Skin epidermis (tissue), 12 donors: ENCODE measurements at regions not wholly inside any gene's neighbourhood (a gene's known extent, or its start where the extent isn't known, plus 50 kb on each side); places are given as distances from the start of the nearest gene placed in this dataset.
"Not testable (repeated sequence)": the region's sequence is repeated elsewhere in the genome, so short reads cannot be mapped to it uniquely, and the experiment has no call there.

Experiments
- H3K27ac ChIP-seq, 21 experiments: fragments of 200-600 bp; sonication (generic) in 11 of 21; one replicate each; pipeline ENCODE4 v1.5.0; 2020; ENCODE audit warnings: mild to moderate bottlenecking in 3 of 21, inconsistent platforms in 2 of 21, moderate library complexity in 2 of 21
- H3K4me3 ChIP-seq, 7 experiments: fragments of 200-600 bp; sonication (generic) in 2 of 7; one replicate each; pipeline ENCODE4 v1.5.0; 2020; ENCODE audit warnings: inconsistent platforms in 2 of 7, mild to moderate bottlenecking in 2 of 7, moderate library complexity in 1 of 7

DNA sequence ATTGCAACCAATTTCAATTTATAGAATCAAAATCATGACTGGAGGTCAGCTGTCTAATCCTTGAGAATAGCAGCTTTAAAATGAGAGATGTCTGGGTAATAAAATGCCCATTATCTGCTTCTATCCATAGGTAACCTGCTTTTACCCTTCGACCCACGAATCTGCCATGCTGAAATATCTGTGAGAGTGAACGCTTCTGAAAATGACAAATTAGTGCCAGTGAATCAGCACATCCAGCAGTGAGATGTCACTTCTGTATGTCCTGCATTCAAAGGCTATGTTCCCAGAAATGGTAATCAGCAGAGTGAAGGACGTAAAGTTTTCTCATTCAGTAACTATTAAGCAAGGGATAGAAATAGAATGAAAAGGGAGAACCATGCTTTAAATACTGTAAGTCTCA, 532.4 kb upstream of the ITGA1 start:
- Histone ChIP-seq H3K27ac (no peak overlapping the region), H3K4me3 (no peak overlapping the region)

GRCh38 chr5:52262844-52263243, 524.9 kb upstream of the ITGA1 start:
- H3K27ac ChIP-seq: no peak overlapping the region

DNA sequence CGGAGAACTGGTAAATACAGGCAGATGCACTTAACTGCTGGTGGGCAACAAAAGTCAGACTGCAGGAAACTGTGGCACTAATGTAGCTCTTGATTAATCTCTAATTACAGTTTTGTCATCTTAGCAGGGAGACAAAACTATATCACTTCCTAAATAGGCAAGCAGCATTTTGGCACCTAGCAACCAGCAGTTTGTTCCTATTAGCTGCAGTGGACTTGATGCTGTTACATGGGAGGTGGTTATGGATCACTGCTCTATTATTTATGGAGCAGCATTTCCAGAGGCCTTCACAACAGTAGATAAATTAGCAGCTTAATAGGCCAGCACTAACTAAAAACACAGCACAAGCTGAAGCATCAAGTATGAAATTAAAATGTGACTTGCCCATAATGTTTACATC, 518.3 kb upstream of the ITGA1 start:
- Histone ChIP-seq H3K4me3 (no peak overlapping the region), H3K27ac (no peak overlapping the region)

More at GRCh38 chr5:52262844-52263243, 524.9 kb upstream of the ITGA1 start:
- H3K4me3 ChIP-seq: no peak overlapping the region

DNA sequence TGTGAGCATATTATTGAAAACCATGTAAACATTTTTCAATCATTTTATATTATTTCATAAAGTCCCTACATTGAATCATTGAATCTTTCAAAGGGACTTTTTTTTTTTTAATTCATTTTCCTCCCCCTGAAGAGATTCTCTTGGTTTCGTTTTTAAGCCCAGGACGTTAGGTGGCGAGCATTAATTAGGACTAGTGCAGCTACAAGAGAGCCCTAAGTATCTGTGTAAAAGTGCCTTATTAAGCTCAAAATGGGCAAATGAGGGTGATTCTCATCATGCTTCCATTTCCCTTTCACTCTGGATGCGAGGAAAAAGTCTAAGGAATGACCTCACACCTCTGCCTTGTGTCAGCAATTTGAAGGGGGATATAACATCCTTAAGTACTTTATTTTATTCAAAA, 517.9 kb upstream of the ITGA1 start:
- H3K27ac ChIP-seq: no peak overlapping the region
- no peak overlapping the region for H3K4me3 ChIP-seq

GRCh38 chr5:52275639-52276038, 512.1 kb upstream of the ITGA1 start:
- Histone ChIP-seq H3K4me3 (no peak overlapping the region), H3K27ac (no peak overlapping the region)

- H3K4me3 ChIP-seq: no peak overlapping the region
These were observed 510.6 kb upstream of the ITGA1 start for GRCh38 chr5:52277101-52277500.

DNA sequence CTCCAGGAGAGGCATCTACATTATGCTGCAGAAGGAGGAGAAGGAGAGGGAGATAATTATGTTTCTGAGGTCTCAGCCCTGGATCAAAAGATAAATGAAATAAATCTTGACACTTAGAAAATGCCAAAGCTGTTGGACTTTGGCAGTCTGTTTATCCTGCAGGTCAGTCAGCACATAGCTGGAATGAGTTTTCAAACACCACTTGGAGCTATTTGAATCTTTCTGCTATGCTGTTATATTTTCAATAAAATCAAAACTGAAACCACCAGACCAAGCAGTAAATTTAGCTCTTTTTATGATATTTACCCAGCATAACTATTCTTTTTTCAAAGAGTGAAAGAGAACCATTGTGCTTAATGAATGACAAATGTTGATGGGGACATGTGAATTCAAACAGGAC, 505.1 kb upstream of the ITGA1 start:
- no peak overlapping the region for H3K4me3 ChIP-seq
- no peak overlapping the region for H3K27ac ChIP-seq

More at GRCh38 chr5:52277101-52277500, 510.6 kb upstream of the ITGA1 start:
- no peak overlapping the region for H3K27ac ChIP-seq

DNA sequence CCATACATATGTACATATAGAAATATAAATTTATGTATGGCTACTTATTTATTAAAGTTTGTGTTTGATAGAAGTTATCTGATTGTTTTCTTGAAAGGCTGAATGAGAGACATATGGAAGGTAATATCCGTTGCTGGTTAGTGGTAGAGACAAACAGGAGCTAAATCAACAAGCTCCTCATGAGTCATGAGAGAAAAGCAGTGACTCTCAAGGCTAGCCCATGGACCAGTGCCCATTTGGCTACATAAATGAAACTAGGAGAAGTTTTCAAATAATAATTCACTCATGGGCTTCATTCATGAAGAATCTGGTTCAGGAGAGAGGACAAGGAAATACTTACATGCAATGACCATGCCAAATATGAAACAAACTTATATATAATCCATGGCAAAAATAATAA, 504.5 kb upstream of the ITGA1 start:
- H3K27ac ChIP-seq: no peak overlapping the region
- no peak overlapping the region for H3K4me3 ChIP-seq

DNA sequence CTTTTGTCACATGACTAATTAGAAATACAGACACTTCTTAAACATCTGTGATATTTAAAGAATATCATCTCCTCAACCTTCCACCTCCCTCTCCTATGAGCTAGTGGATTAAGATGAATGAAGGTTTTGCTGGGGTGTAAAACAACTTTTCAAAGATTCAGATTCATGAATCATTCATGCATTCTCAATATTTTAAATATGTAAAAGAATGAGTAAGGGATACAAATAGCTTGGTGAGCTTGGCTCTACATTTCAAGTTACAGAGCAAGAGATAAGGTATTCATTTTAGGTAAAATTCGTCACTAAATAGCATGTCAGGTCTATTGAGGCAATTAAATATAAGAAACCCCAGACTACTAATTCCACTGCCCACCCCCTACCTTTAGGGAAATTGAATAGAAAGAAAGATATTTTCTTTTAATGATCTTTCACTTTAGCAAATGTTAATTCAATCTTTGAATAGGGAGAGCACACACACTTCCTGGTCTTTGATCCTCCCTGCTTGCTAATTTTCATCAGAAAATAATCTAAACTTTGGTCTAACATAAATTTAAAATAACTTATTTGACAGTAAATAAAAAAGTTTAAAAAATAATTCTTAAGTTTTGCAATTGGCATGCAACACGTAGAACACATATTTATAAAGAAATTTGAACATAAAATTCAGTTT, 486.9 kb upstream of the ITGA1 start:
- Histone ChIP-seq H3K27ac (no peak overlapping the region), H3K4me3 (no peak overlapping the region)

DNA sequence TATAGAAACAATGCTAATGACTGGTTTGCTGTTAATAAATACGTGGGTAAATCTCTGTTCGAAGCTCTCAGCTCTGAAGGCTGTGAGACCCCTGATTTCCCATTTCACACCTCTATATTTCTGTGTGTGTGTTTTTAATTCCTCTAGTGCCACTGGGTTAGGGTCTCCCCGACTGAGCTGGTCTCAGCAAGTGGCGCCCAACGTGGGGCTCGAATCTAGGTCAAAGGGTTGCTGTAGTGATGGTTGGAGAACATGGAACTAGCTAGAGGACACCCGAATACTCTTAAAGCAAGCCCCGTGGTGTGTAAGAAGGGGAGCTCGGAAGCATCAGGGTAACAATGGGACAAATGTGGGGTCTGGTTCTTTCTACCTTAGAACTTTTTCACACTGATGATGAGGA, 482.9 kb upstream of the ITGA1 start:
- H3K4me3 ChIP-seq, H3K27ac ChIP-seq: not testable (repeated sequence)

DNA sequence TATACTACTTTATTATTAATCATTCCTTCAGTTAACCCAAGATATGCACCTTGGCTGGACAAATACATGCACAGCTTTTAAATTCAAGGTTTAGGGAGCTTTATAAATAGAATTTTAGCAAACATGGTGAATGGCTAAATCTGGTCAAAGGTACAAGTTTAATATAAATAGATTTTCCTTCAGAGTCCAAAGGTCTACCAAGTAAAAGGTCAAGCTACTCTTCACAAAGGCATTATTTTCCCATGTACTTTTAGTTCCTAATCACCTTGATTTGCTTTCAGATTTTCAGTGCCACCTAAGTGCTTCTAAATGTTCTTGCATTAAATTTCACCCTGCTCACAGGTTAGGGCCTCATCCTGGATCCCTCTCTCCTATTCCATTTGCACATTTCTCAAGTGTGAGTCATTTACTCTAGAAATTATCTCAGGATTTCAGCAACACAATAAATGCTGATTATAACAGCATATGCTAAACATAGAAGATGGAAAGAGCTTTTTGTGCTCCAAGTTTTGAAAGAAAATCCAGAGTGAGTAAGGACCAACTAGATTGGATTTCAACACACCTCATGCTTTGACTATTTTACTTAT, 459.4 kb upstream of the ITGA1 start:
- no peak overlapping the region for H3K4me3 ChIP-seq
- H3K27ac ChIP-seq: no peak overlapping the region

- no peak overlapping the region for H3K27ac ChIP-seq
These were observed 456.0 kb upstream of the ITGA1 start for GRCh38 chr5:52331725-52332124.

DNA sequence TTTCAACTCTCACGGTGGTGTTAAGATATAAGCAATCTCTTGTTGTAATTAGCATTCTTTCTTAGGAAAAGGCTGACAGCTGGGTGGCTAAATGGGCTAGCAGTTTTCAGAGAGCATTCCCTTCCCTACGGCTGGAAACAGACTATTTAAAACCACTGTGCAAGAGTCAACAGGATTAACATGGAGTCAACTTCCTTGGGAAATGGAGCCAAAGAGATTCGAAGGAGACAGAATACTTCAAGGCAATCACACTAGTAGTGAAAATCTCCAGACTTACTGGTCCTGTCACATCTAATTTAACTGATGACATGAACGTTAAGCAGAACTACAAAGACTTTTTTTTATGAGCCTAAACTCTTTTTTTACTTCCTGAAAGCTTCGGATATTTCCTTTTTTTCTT, 453.3 kb upstream of the ITGA1 start:
- no peak overlapping the region for H3K27ac ChIP-seq

More at GRCh38 chr5:52331725-52332124, 456.0 kb upstream of the ITGA1 start:
- no peak overlapping the region for H3K4me3 ChIP-seq

GRCh38 chr5:52339285-52339684, 448.4 kb upstream of the ITGA1 start:
- Histone ChIP-seq H3K4me3 (no peak overlapping the region), H3K27ac (no peak overlapping the region)

More for the DNA sequence above, 453.3 kb upstream of the ITGA1 start:
- no peak overlapping the region for H3K4me3 ChIP-seq

GRCh38 chr5:52342361-52342760, 445.4 kb upstream of the ITGA1 start:
- Histone ChIP-seq H3K27ac (no peak overlapping the region), H3K4me3 (no peak overlapping the region)

DNA sequence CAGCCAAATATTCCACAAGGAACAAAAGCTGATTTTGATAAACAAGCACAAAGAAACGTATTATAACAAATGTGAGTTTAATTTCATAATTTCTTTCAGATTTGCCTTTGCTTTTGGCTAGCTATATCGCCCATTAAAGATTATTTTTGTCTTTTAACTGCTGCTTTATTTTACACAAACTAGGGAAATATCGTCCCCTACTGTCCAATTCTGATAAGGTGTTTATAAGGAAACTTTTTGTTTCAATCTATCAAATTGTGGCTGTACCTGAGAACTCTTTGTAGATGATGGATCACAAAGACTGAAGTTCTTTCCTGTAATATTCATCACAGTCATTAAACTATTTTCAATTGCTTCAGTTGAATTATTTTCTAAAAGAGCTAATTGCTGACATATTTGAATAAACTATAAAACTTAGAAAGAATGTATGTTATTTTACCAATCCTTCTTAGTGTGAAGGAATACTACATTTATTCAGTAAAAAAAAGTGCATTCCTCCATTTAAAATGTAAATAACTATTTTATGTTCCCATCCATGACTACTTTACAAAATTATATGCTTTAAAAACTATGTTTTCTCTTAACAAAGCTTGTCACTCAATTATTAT, 431.3 kb upstream of the ITGA1 start:
- no peak overlapping the region for H3K4me3 ChIP-seq
- H3K27ac ChIP-seq: no peak overlapping the region

DNA sequence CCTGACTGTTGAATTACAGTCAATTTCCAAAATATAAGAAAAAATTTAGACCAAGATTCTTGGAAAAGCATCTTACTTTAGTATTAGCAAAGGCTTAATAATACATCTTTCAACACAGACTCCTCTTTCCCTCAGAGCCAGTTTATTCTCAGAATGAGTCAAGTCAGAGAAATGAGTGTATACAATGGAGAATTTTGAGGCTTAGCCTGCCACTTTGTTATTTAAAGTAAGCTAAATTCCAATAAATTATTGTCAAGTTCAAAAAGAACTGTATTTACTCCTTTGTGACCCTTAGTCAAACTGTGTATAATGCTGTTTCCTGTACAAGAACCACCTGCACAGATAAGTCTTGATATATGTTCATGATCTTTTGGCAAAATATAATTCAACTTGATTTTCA, 428.5 kb upstream of the ITGA1 start:
- Histone ChIP-seq H3K27ac (no peak overlapping the region), H3K4me3 (no peak overlapping the region)

GRCh38 chr5:52360985-52361384, 426.7 kb upstream of the ITGA1 start:
- Histone ChIP-seq H3K4me3 (no peak overlapping the region), H3K27ac (no peak overlapping the region)

DNA sequence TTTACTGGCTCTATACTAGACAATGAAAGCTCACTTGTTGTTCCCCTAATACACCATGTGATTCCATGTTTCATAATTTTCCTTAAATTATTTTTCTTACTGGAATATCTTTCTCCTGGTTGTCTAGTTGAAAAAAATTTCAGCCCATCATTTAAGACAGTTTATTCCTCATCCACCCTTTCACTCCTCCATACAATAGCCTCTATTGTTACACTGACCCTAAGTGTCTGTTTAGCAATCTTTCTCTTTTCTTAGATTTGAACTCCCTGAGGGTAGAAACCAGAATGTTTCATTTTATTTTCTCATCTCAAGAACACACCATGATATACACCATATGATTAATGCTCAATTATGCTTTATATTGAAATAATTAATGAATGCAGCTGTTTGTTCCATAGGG, 413.4 kb upstream of the ITGA1 start:
- Histone ChIP-seq H3K4me3 (no peak overlapping the region), H3K27ac (no peak overlapping the region)

DNA sequence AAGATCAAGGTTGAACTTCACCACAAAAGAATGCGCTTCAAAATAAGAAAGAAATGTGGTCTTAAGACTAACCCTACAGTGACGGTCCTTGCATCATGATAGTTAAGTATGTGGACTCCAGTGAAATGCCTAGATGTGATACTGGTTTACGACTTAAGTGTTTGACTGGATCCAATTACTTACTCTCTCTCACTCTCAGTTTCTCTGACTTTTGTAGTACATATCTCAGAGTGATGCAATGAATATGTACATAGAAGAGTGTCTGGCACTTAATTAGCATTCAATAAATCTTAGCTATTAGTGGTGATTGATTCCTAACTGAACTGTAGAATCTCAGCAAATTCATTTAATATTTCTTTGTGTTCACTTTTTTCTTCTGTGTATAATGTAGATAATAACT, 411.7 kb upstream of the ITGA1 start:
- H3K27ac ChIP-seq: no peak overlapping the region
- no peak overlapping the region for H3K4me3 ChIP-seq

DNA sequence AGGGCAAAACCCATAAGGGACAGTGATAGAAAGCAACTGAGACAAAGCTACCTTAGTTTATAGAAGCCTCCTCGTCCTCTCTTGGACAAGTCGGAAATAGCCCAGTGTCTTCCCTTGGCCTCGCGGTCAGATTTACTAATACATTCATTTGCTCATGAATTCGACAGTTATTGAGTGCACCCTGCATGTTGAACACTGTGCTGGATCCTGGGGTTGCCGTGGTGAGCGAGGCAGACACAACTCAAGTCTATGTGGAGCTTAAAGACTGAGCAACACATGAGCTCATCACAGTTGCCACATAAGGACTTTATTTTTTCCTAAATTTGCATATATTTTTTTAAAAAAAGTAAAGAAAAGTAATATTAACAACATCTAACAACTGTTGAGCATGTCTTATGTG, 411.1 kb upstream of the ITGA1 start:
- no peak overlapping the region for H3K4me3 ChIP-seq

GRCh38 chr5:52378237-52378636, 409.5 kb upstream of the ITGA1 start:
- Histone ChIP-seq H3K27ac (no peak overlapping the region), H3K4me3 (no peak overlapping the region)

More for the DNA sequence above, 411.1 kb upstream of the ITGA1 start:
- no peak overlapping the region for H3K27ac ChIP-seq
